B cell (primary cell): ENCODE measurements at regions not wholly inside any gene's neighbourhood (a gene's known extent, or its start where the extent isn't known, plus 50 kb on each side); places are given as distances from the start of the nearest gene placed in this dataset.

Experiments used
- ATAC-seq: fragments of 200-7000 bp; cut with Tn5 transposase; one replicate; pipeline ENCODE4 v1.10.0; 2021; ENCODE audit warnings: low read depth, mild to moderate bottlenecking, moderate number of reproducible peaks, moderate library complexity
- CTCF ChIA-PET: fragments of 350-600 bp; sonication (Branson Sonifier 250); formaldehyde crosslinking; loops from one replicate; lab custom pipeline; 2021; ENCODE audit warnings: antibody characterized with exemption, inconsistent platforms; lab: Charles Lee
- POLR2A ChIA-PET: fragments of 350-600 bp; sonication (Branson Sonifier 250); formaldehyde crosslinking; loops from one replicate; lab custom pipeline; 2021; ENCODE audit warnings: antibody characterized with exemption; lab: Charles Lee
- DNase-seq: peaks from one replicate; pipeline ENCODE4 v3.0.0; 2013
- H2AFZ ChIP-seq: 2 replicates; pipeline ENCODE4 v1.6.1; 2012; ENCODE audit warnings: mild to moderate bottlenecking, low read depth, low read length; ENCODE audit not compliant: insufficient read depth, poor library complexity, severe bottlenecking
- H3K27ac ChIP-seq, 2 donors: 1 replicate in 1 of 2; 2 replicates in 1 of 2; pipeline ENCODE4 v1.5.1; 2012 to 2013; ENCODE audit warnings: low read length in 2 of 2, mild to moderate bottlenecking in 2 of 2, moderate library complexity in 1 of 2
- H3K27me3 ChIP-seq, 4 experiments: fragments of 200-600 bp in 1 of 4; sonication (generic) in 1 of 4; replicated peaks in 1 of 4; 1 replicate in 2 of 4; 2 replicates in 2 of 4; pipeline versions ENCODE4 v1.6.1 to v1.7.0; 2013 to 2016; ENCODE audit warnings: low read length in 3 of 4, mild to moderate bottlenecking in 2 of 4, mixed read lengths in 1 of 4, moderate library complexity in 1 of 4; ENCODE audit not compliant: insufficient read depth in 4 of 4, control insufficient read depth in 3 of 4; ENCODE audit errors: control extremely low read depth in 1 of 4
- H3K36me3 ChIP-seq, 2 experiments: replicated peaks in 1 of 2; 1 replicate in 1 of 2; 2 replicates in 1 of 2; pipeline versions ENCODE4 v1.6.1 to v1.7.1; 2013; ENCODE audit warnings: low read length in 1 of 2; ENCODE audit not compliant: insufficient read depth in 2 of 2, control insufficient read depth in 1 of 2; ENCODE audit errors: control extremely low read depth in 1 of 2, extremely low read depth in 1 of 2
- H3K4me1 ChIP-seq, 2 donors: fragments of 200-600 bp in 1 of 2; sonication (generic) in 1 of 2; 1 replicate in 1 of 2; 2 replicates in 1 of 2; pipeline versions ENCODE4 v1.5.1 to v1.6.1; 2013 to 2017; ENCODE audit warnings: low read length in 2 of 2; ENCODE audit not compliant: control insufficient read depth in 2 of 2, insufficient read depth in 2 of 2
- H3K4me2 ChIP-seq: replicated peaks from 2 replicates; pipeline ENCODE3; 2012; ENCODE audit warnings: mild to moderate bottlenecking, low read depth, low read length; ENCODE audit not compliant: poor library complexity, severe bottlenecking
- H3K4me3 ChIP-seq, 5 experiments: fragments of 200-600 bp in 1 of 5; sonication (generic) in 1 of 5; 1 replicate in 3 of 5; 2 replicates in 2 of 5; pipeline versions ENCODE4 v1.5.1 to v1.7.0; 2011 to 2016; ENCODE audit warnings: low read length in 4 of 5, mild to moderate bottlenecking in 4 of 5, low read depth in 2 of 5, control low read depth in 1 of 5, moderate library complexity in 1 of 5; ENCODE audit not compliant: insufficient read depth in 1 of 5; ENCODE audit errors: control extremely low read depth in 1 of 5, extremely low read depth in 1 of 5
- H3K79me2 ChIP-seq: fragments of 200-600 bp; sonication (generic); one replicate; pipeline ENCODE4 v1.6.0; 2016; ENCODE audit warnings: low read length; ENCODE audit not compliant: control insufficient read depth, insufficient read depth
- H3K9ac ChIP-seq: fragments of 200-600 bp; sonication (generic); 2 replicates; pipeline ENCODE4 v1.6.1; 2017; ENCODE audit warnings: mild to moderate bottlenecking, low read length, moderate library complexity
- H3K9me3 ChIP-seq, 3 donors: one replicate each; pipeline versions ENCODE4 v1.6.1 to v1.7.1; 2013; ENCODE audit warnings: low read length in 2 of 3; ENCODE audit not compliant: control insufficient read depth in 2 of 3, insufficient read depth in 1 of 3; ENCODE audit errors: control extremely low read depth in 1 of 3
- H4K20me1 ChIP-seq: 2 replicates; pipeline ENCODE4 v1.6.0; 2012; ENCODE audit warnings: mild to moderate bottlenecking, low read length; ENCODE audit not compliant: insufficient read depth, control insufficient read depth, poor library complexity, severe bottlenecking
- H3K27ac Mint-ChIP-seq: one replicate; pipeline ENCODE4 v1.8.0; 2021; ENCODE audit warnings: mixed read lengths
- H3K27me3 Mint-ChIP-seq: one replicate; pipeline ENCODE4 v1.8.0; 2021; ENCODE audit warnings: mixed read lengths
- H3K4me1 Mint-ChIP-seq: one replicate; pipeline ENCODE4 v1.8.0; 2021; ENCODE audit warnings: mixed read lengths
- H3K4me3 Mint-ChIP-seq: one replicate; pipeline ENCODE4 v1.8.0; 2021; ENCODE audit warnings: mixed read lengths
- H3K9me3 Mint-ChIP-seq: one replicate; pipeline ENCODE4 v1.8.0; 2022; ENCODE audit warnings: mixed read lengths; ENCODE audit not compliant: insufficient read depth
- CTCF ChIP-seq: fragments of 200-600 bp; IDR thresholded peaks from one replicate; pipeline ENCODE4 v1.8.0; 2022; ENCODE audit warnings: antibody characterized with exemption, mild to moderate bottlenecking
- EZH2 ChIP-seq: IDR thresholded peaks from 2 replicates; pipeline ENCODE4 v1.6.1; 2012; ENCODE audit warnings: borderline replicate concordance, low read depth, mild to moderate bottlenecking, moderate library complexity, low read length; ENCODE audit not compliant: insufficient read depth, poor library complexity, severe bottlenecking
- WGBS: methylation state at CpG from one replicate; pipeline ENCODE4 v1.1.5; 2013; ENCODE audit warnings: missing lambda C conversion rate; ENCODE audit not compliant: insufficient coverage; 5-methylcytosine and 5-hydroxymethylcytosine counted together
- intact Hi-C: fragments of 100-400 bp; cut with micrococcal nuclease; formaldehyde crosslinking; loops from one replicate; pipeline ENCODE4 v1.10.0; 2022

GRCh38 chr4:45160951-45161350 is 434.6 kb upstream of the GNPDA2 start:
- ATAC-seq, result no peak
- no peaks in the 10 kb centered on the region for H3K27me3 Mint-ChIP-seq
- whole genome bisulfite sequencing, result 100% methylated on average over 1 of the region's 3 CpGs

GRCh38 chr4:45155081-45155777 is 428.9 kb upstream of the GNPDA2 start:
- no peak overlapping the region for H2AFZ ChIP-seq
- H3K79me2 ChIP-seq, result no peaks in the 10 kb centered on the region
- no peaks in the 10 kb centered on the region for H4K20me1 ChIP-seq
- Mint-ChIP-seq H3K4me1 (no peaks in the 10 kb centered on the region), H3K9me3 (peaks cover 2% of the 10 kb centered on the region), H3K27ac (no peak overlapping the region), H3K4me3 (no peak overlapping the region), H3K27me3 (no peaks in the 10 kb centered on the region)
- no peaks in the 10 kb centered on the region for H3K36me3 ChIP-seq
- H3K4me3 ChIP-seq, result no peak overlapping the region
- no peaks in the 10 kb centered on the region for H3K4me1 ChIP-seq
- no peak for DNase-seq
- intact Hi-C loops, result no loop called here
- H3K4me2 ChIP-seq, result no peak overlapping the region
- no peaks in the 10 kb centered on the region for H3K9me3 ChIP-seq
- no peak for ATAC-seq
- ChIA-PET POLR2A (no interaction called here), CTCF (no interaction called here)
- WGBS, result no CpG with 5 or more reads among the region's 6 CpGs
- no peaks in the 10 kb centered on the region for H3K27me3 ChIP-seq
- TF ChIP-seq CTCF (no peak), EZH2 (no peak)
- no peak overlapping the region for H3K27ac ChIP-seq
- no peak overlapping the region for H3K9ac ChIP-seq

More at GRCh38 chr4:45160951-45161350, 434.6 kb upstream of the GNPDA2 start:
- TF ChIP-seq EZH2, result no peak
- no peak for TF ChIP-seq CTCF
- Histone ChIP-seq H3K4me2 (no peak overlapping the region), H3K36me3 (no peaks in the 10 kb centered on the region), H3K4me3 (no peak overlapping the region), H4K20me1 (no peaks in the 10 kb centered on the region), H3K9ac (no peak overlapping the region), H3K4me1 (no peaks in the 10 kb centered on the region), H3K79me2 (no peaks in the 10 kb centered on the region), H2AFZ (no peak overlapping the region), H3K27ac (no peak overlapping the region), H3K27me3 (no peaks in the 10 kb centered on the region), H3K9me3 (no peaks in the 10 kb centered on the region)
- Mint-ChIP-seq H3K9me3 (peaks cover 2% of the 10 kb centered on the region), H3K4me1 (no peaks in the 10 kb centered on the region), H3K27ac (no peak overlapping the region), H3K4me3 (no peak overlapping the region)
- intact Hi-C loops, result no loop called here
- POLR2A ChIA-PET, result no interaction called here
- DNase-seq, result no peak
- CTCF ChIA-PET, result no interaction called here
